ENCODE measurements at regions not wholly inside any gene's neighbourhood (a gene's known extent, or its start where the extent isn't known, plus 50 kb on each side); places are given as distances from the start of the nearest gene placed in this dataset.

- Histone ChIP-seq H3K9ac (ENCODE audit: extremely low read depth, insufficient read length, low read length) (no peak overlapping the region), H3K79me1 (ENCODE audit: insufficient read depth, low read depth, low read length, poor library complexity, severe bottlenecking) (no peaks in the 10 kb centered on the region), H2BK12ac (ENCODE audit: insufficient read length, low read depth, low read length) (no peak overlapping the region), H4K8ac (replicated peaks; ENCODE audit: insufficient read length, low read depth, low read length) (no peak overlapping the region), H2AK5ac (ENCODE audit: insufficient read length, low read length) (no peak overlapping the region), H3K79me2 (ENCODE audit: insufficient read depth, low read length) (no peaks in the 10 kb centered on the region), H3K4me1 (ENCODE audit: insufficient read depth, low read length) (no peaks in the 10 kb centered on the region), H3K9me3 (ENCODE audit: control insufficient read depth, low read depth, low read length) (no peaks in the 10 kb centered on the region), H2AFZ (ENCODE audit: low read length) (no peak overlapping the region), H3K23me2 (ENCODE audit: insufficient read length, low read depth, low read length, poor library complexity, severe bottlenecking) (no peaks in the 10 kb centered on the region), H3K18ac (ENCODE audit: insufficient read length, low read depth, low read length) (no peak overlapping the region), H3K4me2 (ENCODE audit: insufficient read depth, insufficient read length, low read length) (no peak overlapping the region), H4K91ac (ENCODE audit: insufficient read length, low read depth, low read length) (no peak overlapping the region), H3K23ac (ENCODE audit: insufficient read length, low read depth, low read length) (no peak overlapping the region), H3K14ac (ENCODE audit: insufficient read depth, low read length) (no peak overlapping the region), H3T11ph (ENCODE audit: low read length) (no peak overlapping the region), H3K56ac (ENCODE audit: insufficient read length, low read depth, low read length) (no peak overlapping the region), H2BK15ac (ENCODE audit: low read depth, low read length) (no peak overlapping the region), H3K27me3 (ENCODE audit: insufficient read depth, low read length) (no peaks in the 10 kb centered on the region), H2BK120ac (ENCODE audit: low read depth, low read length, poor library complexity, severe bottlenecking) (no peak overlapping the region), H2BK20ac (ENCODE audit: low read depth, low read length, poor library complexity, severe bottlenecking) (no peak overlapping the region), H4K5ac (ENCODE audit: insufficient read length, low read depth, low read length) (no peak overlapping the region), H3K27ac (ENCODE audit: insufficient read length, low read depth, low read length) (no peak overlapping the region), H4K20me1 (ENCODE audit: control insufficient read depth, insufficient read depth, insufficient read length) (no peaks in the 10 kb centered on the region), H3K4ac (ENCODE audit: low read depth, low read length) (no peak overlapping the region), H2BK5ac (ENCODE audit: insufficient read length, low read length) (no peak overlapping the region)
- no peaks in the 10 kb centered on the region for H3K4me1 Mint-ChIP-seq
- no CpG with 5 or more reads among the region's 2 CpGs for WGBS (ENCODE audit: extremely low coverage, insufficient read length, low lambda C conversion rate)
- H3K4me3 Mint-ChIP-seq: no peak overlapping the region
- H3K36me3 Mint-ChIP-seq (ENCODE audit: insufficient read depth in 1 of 3, low read depth in 3 of 3): peaks cover 0 to 13% (median 0%) of the 10 kb centered on the region in 3 experiments; a peak in 4 of 7 replicates
- H3K27ac Mint-ChIP-seq: no peak overlapping the region
- no peaks in the 10 kb centered on the region for H3K27me3 Mint-ChIP-seq (ENCODE audit: low read depth)
- no peak for DNase-seq
- TF ChIP-seq, protein P1, sequence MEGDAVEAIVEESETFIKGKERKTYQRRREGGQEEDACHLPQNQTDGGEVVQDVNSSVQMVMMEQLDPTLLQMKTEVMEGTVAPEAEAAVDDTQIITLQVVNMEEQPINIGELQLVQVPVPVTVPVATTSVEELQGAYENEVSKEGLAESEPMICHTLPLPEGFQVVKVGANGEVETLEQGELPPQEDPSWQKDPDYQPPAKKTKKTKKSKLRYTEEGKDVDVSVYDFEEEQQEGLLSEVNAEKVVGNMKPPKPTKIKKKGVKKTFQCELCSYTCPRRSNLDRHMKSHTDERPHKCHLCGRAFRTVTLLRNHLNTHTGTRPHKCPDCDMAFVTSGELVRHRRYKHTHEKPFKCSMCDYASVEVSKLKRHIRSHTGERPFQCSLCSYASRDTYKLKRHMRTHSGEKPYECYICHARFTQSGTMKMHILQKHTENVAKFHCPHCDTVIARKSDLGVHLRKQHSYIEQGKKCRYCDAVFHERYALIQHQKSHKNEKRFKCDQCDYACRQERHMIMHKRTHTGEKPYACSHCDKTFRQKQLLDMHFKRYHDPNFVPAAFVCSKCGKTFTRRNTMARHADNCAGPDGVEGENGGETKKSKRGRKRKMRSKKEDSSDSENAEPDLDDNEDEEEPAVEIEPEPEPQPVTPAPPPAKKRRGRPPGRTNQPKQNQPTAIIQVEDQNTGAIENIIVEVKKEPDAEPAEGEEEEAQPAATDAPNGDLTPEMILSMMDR (conservative IDR thresholded peaks at IDR 0.05): no peak
- peaks cover 5% of the 10 kb centered on the region in 2 experiments; a peak in 3 of 5 replicates for H3K9me3 Mint-ChIP-seq
These were observed 1030.3 kb downstream of the ROBO2 start for GRCh38 chr3:78070188-78070587.
